Activated T-cell treated with anti-CD3 and anti-CD28 coated beads for 4 hours (primary cell): ENCODE measurements at regions not wholly inside any gene's neighbourhood (a gene's known extent, or its start where the extent isn't known, plus 50 kb on each side); places are given as distances from the start of the nearest gene placed in this dataset.
"Not testable (repeated sequence)": the region's sequence is repeated elsewhere in the genome, so short reads cannot be mapped to it uniquely, and the experiment has no call there.

ENCODE experiments used
- DNase-seq: peaks from one replicate; pipeline ENCODE4 v3.0.0-alpha.2; 2020

DNA sequence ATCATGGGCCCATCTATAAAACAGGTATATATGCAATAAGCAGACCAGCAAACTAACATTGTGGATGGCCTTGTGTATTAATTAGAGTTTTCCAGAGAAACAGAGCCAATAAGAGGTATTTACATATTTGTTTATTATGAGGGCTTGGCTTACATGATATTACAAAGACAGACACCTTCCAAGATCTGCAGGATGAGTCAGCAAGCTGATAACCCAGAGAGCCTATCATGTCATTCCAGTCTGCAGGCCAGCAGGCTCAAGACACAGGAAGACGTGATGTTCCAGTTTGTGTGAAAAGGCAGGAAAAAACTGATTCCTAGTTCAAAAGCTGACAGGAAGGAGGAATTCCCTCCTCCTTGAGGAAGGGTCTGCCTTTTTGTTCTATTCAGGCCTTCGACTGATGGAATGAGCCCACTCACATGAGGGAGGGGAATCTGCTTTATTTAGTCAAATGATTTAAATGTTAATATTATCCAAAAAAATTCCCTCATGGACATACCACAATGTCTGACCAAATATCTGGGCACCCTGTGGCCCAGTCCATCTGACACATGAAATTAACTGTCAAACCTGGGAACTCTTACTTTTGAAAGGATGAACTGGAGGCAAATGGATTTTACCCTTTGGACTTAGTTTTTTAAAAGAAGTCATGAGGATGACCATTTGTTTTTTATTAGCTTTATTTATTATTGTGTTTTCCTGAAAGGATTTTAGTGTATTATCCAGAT is 161.2 kb upstream of the CHD1 start:
- DNase-seq: no peak

DNA sequence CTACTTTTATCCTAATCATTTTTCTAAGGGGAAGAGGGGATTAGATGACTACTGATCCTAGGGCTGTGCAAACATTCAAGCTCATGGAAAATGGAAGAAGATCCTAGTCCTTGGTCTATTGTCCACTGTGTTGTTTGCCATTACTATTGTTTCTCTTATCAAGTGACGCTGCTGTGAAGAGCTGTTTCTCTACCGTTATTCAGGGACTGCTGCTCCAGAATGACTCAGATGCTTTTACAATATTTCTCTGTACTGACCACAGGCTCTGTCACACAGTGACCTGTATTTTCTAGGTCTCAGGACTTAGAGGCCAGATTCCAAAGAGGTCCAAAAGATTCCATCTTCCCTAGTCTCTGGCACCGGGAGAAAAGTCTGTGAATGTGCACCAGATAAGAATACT is 159.5 kb upstream of the CHD1 start:
- DNase-seq: no peak

DNA sequence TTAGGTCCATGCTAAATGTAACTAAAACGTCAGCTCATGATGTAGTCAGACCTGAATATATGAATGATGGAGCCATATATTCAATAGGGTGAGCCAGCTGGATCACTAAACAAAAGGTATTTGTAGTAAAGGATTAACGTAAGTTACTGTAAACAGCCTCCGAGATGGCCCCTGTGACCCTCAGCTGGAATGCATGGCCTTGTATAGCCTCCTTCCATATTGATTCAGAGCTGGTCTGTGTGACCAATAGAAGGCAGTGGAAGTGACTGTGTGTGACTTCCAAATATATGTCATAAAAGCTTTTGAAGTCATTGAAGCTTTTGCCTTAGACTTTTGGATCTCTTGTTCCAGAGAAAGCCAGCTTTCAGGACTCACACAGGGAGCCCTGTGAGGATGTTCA is 154.4 kb upstream of the CHD1 start:
- no peak for DNase-seq

- no peak for DNase-seq
Measured at GRCh38 chr5:99081711-99082110, 152.9 kb upstream of the CHD1 start.

- no peak for DNase-seq
Measured at GRCh38 chr5:99076723-99077640, 148.2 kb upstream of the CHD1 start.

DNA sequence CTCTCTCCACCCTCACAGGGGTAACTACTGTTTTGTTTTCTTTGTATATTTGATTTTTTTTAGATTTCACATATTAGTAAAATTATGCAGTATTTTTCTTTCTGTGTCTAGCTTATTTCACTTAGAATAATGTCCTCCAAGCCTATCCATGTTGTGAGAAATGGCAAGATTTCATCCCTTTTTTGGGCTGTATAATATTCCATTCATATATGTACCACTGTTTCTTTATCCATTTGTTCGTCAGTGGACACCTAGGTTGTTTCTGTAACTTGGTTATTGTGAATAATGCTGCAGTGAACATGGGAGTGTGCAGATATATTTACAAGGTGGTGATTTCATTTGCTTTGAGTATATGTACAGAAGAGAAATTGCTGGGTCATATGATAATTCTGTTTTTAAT is 144.0 kb upstream of the CHD1 start:
- DNase-seq: no peak

DNA sequence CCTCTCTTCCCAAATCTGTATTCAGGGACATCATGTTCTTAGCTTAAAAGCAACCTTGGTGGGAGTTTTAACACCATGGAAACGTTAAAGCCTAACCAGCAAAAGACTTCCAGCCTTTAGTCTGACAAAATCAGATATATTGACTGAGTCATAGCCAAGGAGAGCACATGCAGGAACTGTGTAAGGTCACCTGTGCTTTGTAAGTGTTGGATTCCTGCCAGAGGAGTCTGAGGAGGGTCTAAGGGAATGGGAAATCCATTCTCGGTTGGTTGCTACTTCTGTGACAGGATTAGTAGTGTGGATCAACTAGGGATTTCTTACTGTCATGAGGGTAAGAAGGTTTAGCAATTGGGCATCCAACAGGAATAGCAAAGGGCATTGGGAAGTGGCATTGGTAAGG is 142.0 kb upstream of the CHD1 start:
- no peak for DNase-seq

DNA sequence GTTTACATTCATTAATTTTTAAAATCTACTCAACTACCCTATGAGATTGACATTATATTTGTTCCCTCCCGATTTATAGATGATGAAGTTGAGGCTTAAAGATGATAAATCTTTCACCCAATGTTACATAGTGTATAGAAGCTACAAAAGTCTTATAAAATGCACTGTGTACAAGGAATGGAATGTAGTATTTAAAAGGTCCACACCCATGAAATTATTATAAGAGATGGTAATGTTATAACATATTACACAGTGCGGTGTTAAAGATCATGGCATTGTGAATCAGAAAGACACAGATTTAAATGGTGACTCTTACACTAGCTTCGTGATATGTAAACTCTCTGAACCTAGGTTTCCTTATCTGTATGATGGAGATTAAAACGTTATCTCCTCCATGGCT is 141.6 kb upstream of the CHD1 start:
- no peak for DNase-seq

DNA sequence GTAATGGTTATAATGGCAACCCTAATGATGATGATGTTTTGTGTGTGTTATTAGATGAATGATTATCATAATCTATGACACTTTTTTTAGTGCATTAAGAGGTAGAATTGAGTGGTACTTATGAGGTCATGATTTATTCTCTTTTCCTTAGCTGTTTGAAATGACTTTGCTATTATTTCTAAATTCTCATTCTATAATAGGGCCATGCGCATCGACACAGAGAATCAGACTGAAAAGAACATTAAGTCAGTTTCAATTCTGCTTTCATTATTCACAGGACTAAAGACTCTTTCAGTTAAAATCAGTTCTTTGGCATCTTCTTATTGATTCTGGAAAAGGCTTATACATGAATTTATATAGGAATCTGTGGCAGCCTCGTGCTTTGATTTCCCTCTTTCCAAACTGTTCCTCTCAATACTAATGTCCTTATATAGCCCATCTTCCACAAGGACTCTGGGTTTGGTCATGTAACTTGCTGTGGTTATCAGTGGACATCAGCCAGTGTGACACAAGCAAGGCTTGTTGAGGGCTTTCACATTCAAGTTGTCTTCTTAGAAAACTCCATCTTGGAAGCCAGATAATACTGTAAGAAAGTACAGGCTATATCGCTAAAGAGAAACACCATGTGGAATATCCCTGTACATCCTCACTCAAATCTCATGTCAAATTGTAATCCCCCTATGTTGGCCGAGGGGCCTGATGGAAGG is 140.3 kb upstream of the CHD1 start:
- no peak for DNase-seq

DNA sequence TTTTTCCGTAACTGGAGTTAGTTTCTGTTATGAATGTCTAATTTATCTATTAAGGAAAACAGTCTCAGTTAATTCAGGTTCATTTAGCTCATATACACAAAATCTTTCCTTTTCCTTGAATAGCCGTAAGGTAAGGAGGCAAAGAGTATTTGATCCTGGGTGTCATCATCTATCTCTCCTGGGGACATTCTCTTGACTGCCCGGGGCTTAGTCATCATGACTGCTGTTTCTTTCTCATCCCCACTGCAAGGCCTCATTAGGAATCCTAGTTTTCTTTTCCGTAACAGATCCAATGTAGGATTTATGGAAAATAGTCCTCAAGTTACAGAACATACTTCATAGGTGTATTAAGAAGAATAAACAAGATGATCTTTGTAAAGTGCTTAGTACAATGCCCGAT is 134.9 kb upstream of the CHD1 start:
- DNase-seq: no peak

DNA sequence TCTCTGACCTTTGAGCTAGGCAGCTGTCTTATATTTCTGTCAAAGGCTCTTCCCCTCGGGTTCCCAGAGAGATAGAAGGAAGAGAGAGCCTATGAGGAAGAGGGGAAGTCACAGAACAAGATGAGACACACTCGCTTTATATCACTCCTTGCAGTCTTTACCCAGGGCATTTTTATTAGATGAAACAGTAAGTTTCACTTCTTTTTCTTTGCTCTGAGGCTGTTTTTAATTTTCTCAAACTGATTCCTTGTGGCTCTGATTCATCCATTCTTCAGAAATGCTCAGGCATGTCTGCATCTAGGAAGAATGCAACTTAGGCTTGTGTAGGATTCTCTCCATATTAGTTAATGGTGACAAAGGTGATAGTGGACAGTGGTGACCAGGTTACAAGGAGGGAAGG is 132.9 kb upstream of the CHD1 start:
- no peak for DNase-seq

DNA sequence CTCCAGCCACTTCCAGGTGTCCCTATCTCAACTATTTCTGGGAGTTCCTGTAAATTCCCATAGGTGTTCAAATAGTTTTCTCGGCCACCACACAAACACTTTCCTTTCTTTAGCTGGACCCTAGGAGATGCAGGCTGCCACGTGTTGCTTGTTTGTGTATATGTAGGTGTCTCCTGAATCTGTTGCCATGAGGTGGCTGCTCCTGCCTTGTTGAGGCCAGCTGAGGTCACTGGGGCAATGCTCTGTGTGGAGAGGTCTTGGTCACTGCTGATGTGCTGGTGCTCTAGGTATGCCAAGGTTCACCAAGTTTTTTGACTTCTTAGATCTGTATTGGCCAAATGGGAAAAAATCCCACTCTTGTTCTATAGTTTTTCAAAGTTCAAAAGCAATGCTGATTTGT is 132.5 kb upstream of the CHD1 start:
- no peak for DNase-seq

DNA sequence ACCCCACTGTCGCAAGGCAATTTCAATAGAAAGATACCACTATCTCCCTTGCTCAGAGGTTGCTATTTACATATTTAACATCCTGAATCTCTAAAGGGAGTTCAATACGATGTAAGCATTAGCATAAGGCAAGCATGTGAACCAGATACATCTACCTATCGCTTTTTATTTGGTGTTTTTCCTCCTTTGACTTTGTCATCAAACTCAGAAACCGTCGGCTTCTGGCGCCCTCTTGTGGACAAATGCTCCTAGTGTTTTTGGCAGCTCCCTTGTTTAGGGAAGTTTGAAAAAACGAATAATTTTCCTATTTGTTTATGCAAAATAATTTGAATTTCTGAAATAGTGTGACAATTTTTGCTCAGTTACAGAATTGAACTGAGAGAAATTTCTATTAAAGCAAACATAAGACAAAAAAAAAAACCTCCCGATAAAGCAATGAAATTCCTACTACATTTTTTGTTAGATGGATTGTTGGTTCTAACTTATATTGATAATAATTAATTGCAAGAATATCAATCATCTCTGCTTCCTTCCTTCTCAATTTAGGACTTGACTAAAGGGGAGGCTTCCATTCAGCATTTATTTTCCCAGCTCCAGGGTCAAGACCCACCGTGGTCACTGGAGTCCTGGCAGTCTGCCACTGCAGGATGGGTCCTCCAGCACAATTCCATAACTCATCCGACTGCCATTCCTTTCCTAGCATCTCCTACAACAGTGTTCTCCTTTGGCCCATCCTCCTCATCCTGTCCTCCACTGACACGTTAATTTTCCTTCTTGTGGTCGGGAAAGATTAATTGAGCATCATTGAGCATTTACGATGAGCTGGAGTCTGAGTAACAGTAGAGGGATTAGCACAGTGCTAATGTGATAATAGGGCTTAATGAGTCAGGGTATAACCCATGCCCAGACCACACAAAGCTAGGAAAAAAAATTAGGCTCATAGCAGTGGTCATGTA is 131.8 kb upstream of the CHD1 start:
- DNase-seq: peak; percentile 86

- DNase-seq: no peak
Measured at GRCh38 chr5:99059685-99060084, 130.9 kb upstream of the CHD1 start.

DNA sequence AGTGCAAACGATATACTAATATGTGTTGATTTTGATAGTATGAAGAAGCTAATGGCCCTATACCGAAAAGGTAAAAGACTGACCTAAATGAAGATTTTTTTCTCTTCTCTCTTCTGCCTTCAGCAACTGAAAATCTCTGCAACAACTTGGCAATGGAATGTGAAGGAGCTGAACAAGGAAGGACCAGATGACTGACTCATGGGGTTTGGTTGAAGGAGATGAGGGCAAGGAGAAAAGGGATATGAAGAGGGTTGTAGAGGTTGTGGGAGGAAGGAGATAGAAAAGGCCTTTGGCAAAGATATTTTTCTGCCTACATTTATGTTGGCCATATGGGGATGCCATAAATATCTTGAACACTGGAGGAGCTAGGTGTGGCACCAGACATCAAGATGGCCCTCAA is 129.7 kb upstream of the CHD1 start:
- no peak for DNase-seq

- DNase-seq: no peak
Measured at GRCh38 chr5:99054972-99055371, 126.2 kb upstream of the CHD1 start.

GRCh38 chr5:99045871-99046270 is 117.1 kb upstream of the CHD1 start:
- DNase-seq: no peak

- DNase-seq: not testable (repeated sequence)
Measured at GRCh38 chr5:99043257-99043656, 114.5 kb upstream of the CHD1 start.

DNA sequence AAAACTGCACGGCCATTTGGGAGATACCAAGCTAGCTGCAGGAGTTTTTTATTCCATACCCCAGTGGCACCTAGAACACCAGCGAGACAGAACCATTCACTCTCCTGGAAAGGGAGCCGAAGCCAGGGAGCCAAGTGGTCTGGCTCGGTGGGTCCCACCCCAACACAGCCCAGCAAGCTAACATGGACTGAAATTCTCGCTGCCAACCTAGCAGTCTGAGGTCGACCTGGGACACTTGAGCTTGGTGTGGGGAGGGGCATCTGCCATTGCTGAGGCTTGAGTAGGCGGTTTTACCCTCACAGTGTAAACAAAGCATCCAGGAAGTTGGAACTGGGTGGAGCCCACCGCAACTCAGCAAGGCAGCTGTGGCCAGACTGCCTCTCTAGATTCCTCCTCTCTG is 108.9 kb upstream of the CHD1 start:
- no peak for DNase-seq

DNA sequence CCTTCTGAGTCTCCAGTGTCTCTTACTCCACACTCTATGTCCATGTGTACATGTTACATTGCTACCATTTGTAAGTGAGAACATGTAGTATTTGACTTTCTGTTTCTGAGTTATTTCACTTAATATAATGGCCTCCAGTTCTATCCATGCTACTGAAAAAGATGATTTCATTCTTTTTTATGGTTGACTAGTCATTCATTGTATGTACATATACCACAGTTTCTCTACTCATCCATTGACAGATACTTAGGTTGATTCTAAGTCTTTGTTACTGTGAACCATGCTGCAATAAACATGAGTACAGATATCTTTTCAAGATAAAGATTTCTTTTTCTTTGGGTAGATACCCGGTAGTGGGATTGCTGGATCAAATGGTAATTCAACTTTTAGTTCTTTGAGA is 107.1 kb upstream of the CHD1 start:
- no peak for DNase-seq

- no peak for DNase-seq
Measured at GRCh38 chr5:99034336-99034735, 105.5 kb upstream of the CHD1 start.
